K562 (cell line): ENCODE measurements at regions not wholly inside any gene's neighbourhood (a gene's known extent, or its start where the extent isn't known, plus 50 kb on each side); places are given as distances from the start of the nearest gene placed in this dataset.

Source experiments
- BRD4 ChIP-seq: fragments of 200-600 bp; sonication (generic); IDR thresholded peaks from 2 replicates; pipeline ENCODE4 v1.6.1; 2017; ENCODE audit warnings: inconsistent platforms
- FUS ChIP-seq: fragments of 200-400 bp; formaldehyde crosslinking; optimal IDR thresholded peaks from 2 replicates; pipeline ENCODE3; 2017; ENCODE audit warnings: low read depth, low read length
- JUN ChIP-seq, 2 experiments: sonication (generic) in 1 of 2; formaldehyde crosslinking in 1 of 2; IDR thresholded peaks; 2 replicates each; pipeline versions ENCODE4 v1.6.1 to v1.8.0; 2012 to 2022; ENCODE audit warnings: borderline replicate concordance in 2 of 2, mild to moderate bottlenecking in 2 of 2, improper control_type of control experiment in 1 of 2, low read depth in 1 of 2, low read length in 1 of 2, missing genetic modification reagents in 1 of 2
- TF ChIP-seq, protein P1 (sequence below): fragments of 450-650 bp; formaldehyde crosslinking; IDR thresholded peaks from 2 replicates; pipeline ENCODE4 v1.4.0; 2022; ENCODE audit warnings: missing genetic modification characterization
- TF ChIP-seq, protein P2 (sequence below), 2 experiments: fragments of 450-650 bp; conservative IDR thresholded peaks; 2 replicates each; pipeline ENCODE4 v1.6.1; 2017; ENCODE audit warnings: mild to moderate bottlenecking in 2 of 2, moderate library complexity in 2 of 2
- TF ChIP-seq, protein P3 (sequence below): fragments of 150-350 bp; conservative IDR thresholded peaks from 2 replicates; pipeline ENCODE4 v1.6.1; 2014; ENCODE audit warnings: low read length
- TF ChIP-seq, protein P4 (sequence below), 2 experiments: fragments of 450-650 bp; IDR thresholded peaks; 2 replicates each; pipeline ENCODE4 v1.6.1; 2018; ENCODE audit warnings: mild to moderate bottlenecking in 2 of 2, low read depth in 1 of 2; ENCODE audit not compliant: partially characterized antibody in 2 of 2
- TF ChIP-seq, protein P5 (sequence below): fragments of 450-650 bp; formaldehyde crosslinking; IDR thresholded peaks from 2 replicates; pipeline ENCODE4 v1.4.0; 2022; ENCODE audit warnings: missing genetic modification characterization

DNA sequence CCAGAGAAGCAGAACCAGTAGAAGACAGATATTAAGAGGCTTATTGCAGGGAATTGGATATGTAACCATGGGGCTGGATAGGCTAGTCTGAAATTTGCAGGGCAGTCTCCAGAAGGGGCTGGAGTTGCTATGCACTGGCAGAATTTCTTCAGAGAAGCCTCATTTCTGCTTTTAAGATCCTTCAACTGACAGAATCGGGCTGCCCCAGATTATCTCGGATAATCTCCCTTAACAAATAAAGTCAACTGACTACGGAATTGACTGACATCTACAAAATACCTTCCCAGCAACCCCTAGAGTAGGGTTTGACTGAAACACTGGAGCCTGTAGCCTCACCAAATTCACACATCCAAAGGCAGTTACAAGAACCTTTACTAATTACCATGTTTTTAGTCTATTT, 136.4 kb downstream of the SOCS6 start (continued):
- TF ChIP-seq, protein P1, sequence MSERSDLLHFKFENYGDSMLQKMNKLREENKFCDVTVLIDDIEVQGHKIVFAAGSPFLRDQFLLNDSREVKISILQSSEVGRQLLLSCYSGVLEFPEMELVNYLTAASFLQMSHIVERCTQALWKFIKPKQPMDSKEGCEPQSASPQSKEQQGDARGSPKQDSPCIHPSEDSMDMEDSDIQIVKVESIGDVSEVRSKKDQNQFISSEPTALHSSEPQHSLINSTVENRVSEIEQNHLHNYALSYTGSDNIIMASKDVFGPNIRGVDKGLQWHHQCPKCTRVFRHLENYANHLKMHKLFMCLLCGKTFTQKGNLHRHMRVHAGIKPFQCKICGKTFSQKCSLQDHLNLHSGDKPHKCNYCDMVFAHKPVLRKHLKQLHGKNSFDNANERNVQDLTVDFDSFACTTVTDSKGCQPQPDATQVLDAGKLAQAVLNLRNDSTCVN: no peak
- TF ChIP-seq JUN (IDR thresholded peaks at IDR 0.05; ENCODE audit: borderline replicate concordance, low read depth, low read length) (no peak), JUN (CRISPR knock-in tag; IDR thresholded peaks at IDR 0.05; ENCODE audit: borderline replicate concordance) (no peak), BRD4 (no peak), FUS (no peak)
- TF ChIP-seq, protein P2, sequence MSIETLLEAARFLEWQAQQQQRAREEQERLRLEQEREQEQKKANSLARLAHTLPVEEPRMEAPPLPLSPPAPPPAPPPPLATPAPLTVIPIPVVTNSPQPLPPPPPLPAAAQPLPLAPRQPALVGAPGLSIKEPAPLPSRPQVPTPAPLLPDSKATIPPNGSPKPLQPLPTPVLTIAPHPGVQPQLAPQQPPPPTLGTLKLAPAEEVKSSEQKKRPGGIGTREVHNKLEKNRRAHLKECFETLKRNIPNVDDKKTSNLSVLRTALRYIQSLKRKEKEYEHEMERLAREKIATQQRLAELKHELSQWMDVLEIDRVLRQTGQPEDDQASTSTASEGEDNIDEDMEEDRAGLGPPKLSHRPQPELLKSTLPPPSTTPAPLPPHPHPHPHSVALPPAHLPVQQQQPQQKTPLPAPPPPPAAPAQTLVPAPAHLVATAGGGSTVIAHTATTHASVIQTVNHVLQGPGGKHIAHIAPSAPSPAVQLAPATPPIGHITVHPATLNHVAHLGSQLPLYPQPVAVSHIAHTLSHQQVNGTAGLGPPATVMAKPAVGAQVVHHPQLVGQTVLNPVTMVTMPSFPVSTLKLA (conservative IDR thresholded peaks at IDR 0.05): no peak
- TF ChIP-seq, protein P3, sequence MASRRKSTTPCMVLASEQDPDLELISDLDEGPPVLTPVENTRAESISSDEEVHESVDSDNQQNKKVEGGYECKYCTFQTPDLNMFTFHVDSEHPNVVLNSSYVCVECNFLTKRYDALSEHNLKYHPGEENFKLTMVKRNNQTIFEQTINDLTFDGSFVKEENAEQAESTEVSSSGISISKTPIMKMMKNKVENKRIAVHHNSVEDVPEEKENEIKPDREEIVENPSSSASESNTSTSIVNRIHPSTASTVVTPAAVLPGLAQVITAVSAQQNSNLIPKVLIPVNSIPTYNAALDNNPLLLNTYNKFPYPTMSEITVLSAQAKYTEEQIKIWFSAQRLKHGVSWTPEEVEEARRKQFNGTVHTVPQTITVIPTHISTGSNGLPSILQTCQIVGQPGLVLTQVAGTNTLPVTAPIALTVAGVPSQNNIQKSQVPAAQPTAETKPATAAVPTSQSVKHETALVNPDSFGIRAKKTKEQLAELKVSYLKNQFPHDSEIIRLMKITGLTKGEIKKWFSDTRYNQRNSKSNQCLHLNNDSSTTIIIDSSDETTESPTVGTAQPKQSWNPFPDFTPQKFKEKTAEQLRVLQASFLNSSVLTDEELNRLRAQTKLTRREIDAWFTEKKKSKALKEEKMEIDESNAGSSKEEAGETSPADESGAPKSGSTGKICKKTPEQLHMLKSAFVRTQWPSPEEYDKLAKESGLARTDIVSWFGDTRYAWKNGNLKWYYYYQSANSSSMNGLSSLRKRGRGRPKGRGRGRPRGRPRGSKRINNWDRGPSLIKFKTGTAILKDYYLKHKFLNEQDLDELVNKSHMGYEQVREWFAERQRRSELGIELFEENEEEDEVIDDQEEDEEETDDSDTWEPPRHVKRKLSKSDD: no peak
- TF ChIP-seq, protein P4, sequence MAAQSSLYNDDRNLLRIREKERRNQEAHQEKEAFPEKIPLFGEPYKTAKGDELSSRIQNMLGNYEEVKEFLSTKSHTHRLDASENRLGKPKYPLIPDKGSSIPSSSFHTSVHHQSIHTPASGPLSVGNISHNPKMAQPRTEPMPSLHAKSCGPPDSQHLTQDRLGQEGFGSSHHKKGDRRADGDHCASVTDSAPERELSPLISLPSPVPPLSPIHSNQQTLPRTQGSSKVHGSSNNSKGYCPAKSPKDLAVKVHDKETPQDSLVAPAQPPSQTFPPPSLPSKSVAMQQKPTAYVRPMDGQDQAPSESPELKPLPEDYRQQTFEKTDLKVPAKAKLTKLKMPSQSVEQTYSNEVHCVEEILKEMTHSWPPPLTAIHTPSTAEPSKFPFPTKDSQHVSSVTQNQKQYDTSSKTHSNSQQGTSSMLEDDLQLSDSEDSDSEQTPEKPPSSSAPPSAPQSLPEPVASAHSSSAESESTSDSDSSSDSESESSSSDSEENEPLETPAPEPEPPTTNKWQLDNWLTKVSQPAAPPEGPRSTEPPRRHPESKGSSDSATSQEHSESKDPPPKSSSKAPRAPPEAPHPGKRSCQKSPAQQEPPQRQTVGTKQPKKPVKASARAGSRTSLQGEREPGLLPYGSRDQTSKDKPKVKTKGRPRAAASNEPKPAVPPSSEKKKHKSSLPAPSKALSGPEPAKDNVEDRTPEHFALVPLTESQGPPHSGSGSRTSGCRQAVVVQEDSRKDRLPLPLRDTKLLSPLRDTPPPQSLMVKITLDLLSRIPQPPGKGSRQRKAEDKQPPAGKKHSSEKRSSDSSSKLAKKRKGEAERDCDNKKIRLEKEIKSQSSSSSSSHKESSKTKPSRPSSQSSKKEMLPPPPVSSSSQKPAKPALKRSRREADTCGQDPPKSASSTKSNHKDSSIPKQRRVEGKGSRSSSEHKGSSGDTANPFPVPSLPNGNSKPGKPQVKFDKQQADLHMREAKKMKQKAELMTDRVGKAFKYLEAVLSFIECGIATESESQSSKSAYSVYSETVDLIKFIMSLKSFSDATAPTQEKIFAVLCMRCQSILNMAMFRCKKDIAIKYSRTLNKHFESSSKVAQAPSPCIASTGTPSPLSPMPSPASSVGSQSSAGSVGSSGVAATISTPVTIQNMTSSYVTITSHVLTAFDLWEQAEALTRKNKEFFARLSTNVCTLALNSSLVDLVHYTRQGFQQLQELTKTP (IDR thresholded peaks at IDR 0.05; ENCODE audit: low read depth in 1 of 2, partially characterized antibody in 2 of 2): no peak
- TF ChIP-seq, protein P5, sequence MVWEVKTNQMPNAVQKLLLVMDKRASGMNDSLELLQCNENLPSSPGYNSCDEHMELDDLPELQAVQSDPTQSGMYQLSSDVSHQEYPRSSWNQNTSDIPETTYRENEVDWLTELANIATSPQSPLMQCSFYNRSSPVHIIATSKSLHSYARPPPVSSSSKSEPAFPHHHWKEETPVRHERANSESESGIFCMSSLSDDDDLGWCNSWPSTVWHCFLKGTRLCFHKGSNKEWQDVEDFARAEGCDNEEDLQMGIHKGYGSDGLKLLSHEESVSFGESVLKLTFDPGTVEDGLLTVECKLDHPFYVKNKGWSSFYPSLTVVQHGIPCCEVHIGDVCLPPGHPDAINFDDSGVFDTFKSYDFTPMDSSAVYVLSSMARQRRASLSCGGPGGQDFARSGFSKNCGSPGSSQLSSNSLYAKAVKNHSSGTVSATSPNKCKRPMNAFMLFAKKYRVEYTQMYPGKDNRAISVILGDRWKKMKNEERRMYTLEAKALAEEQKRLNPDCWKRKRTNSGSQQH: no peak
